ENCODE measurements at regions not wholly inside any gene's neighbourhood (a gene's known extent, or its start where the extent isn't known, plus 50 kb on each side); places are given as distances from the start of the nearest gene placed in this dataset.
A peak's percentile ranks its signal among the peaks of the same experiment; 100 is the strongest.
"Not testable (repeated sequence)": the region's sequence is repeated elsewhere in the genome, so short reads cannot be mapped to it uniquely, and the experiment has no call there.

DNA sequence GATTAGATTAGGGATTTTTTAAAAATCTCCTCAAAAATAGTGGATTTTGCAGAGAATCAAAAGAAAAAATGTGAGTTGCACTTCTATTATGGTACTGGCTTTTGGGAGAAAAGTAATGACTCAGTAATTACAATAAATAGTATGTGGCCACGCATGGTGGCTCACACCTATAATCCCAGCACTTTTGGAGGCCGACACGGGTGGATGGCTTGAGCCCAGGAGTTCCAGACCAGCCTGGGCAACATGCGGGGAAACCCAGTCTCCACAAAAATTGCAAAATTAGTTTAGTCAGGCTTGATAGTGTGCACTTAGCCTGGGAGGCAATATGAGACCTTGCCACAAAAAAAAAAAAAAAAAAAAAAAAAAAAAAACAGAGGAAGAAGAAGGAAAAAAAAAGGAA lies 1098.2 kb downstream of the ZPLD1 start:
- no peak for DNase-seq
- TF ChIP-seq, protein P1, sequence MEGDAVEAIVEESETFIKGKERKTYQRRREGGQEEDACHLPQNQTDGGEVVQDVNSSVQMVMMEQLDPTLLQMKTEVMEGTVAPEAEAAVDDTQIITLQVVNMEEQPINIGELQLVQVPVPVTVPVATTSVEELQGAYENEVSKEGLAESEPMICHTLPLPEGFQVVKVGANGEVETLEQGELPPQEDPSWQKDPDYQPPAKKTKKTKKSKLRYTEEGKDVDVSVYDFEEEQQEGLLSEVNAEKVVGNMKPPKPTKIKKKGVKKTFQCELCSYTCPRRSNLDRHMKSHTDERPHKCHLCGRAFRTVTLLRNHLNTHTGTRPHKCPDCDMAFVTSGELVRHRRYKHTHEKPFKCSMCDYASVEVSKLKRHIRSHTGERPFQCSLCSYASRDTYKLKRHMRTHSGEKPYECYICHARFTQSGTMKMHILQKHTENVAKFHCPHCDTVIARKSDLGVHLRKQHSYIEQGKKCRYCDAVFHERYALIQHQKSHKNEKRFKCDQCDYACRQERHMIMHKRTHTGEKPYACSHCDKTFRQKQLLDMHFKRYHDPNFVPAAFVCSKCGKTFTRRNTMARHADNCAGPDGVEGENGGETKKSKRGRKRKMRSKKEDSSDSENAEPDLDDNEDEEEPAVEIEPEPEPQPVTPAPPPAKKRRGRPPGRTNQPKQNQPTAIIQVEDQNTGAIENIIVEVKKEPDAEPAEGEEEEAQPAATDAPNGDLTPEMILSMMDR (IDR thresholded peaks at IDR 0.05) = no peak
- Mint-ChIP-seq H3K4me3 (no peak overlapping the region), H3K36me3 (ENCODE audit: low read depth) (no peaks in the 10 kb centered on the region), H3K9me3 (no peaks in the 10 kb centered on the region), H3K27ac (no peak overlapping the region), H3K27me3 (ENCODE audit: low read depth, poor library complexity) (no peaks in the 10 kb centered on the region), H3K4me1 (no peaks in the 10 kb centered on the region)

DNA sequence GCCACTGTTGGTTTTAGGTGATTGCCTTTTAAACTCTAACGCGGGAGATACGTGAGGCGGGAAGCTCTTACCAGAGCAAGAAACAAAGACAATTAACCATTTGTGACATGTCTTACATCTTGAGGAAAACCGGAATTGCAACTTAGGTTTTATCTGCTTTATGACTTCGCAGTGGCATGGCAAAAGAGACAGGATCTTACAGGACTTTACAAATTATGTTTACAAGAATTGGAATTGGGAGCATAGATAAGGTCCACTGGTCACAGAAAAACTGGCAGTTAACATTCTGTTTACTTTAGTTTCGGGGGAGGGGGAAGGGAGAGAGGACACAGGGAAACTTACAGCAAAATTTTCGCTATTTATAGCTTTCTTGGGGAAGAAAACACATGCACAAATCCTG lies 1119.6 kb downstream of the ZPLD1 start:
- Mint-ChIP-seq H3K4me1 (peaks cover 13% of the 10 kb centered on the region), H3K27ac (peak overlapping the region; percentile 24), H3K36me3 (ENCODE audit: low read depth) (no peaks in the 10 kb centered on the region), H3K4me3 (peak overlapping the region; percentile 62), H3K9me3 (peaks cover 3% of the 10 kb centered on the region), H3K27me3 (ENCODE audit: low read depth, poor library complexity) (no peaks in the 10 kb centered on the region)
- DNase-seq = no peak
- TF ChIP-seq, protein P1 (IDR thresholded peaks at IDR 0.05) = no peak

DNA sequence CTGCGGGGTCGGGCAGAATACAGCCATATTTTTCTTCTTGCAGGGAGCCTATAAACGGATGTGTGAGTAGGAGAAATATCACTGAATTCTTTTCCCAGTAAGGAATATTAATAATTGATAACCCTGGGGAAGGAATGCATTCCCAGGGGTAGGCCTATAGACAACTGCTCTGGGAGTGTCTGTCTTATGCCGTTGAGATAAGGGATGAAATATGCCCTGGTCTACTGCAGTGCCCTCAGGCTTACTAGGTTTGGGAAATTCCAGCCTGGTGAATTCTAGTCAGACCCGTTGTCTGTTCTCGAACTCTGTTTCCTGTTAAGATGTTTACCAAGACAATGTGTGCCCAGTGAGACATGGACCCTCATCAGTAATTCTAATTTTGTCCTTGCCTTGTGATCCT lies 1129.3 kb downstream of the ZPLD1 start:
- not testable (repeated sequence) for H3K4me3 Mint-ChIP-seq; DNase-seq; H3K27ac Mint-ChIP-seq; H3K4me1 Mint-ChIP-seq; H3K27me3 Mint-ChIP-seq (ENCODE audit: low read depth, poor library complexity); H3K36me3 Mint-ChIP-seq (ENCODE audit: low read depth)
- peaks cover 20% of the 10 kb centered on the region for H3K9me3 Mint-ChIP-seq

DNA sequence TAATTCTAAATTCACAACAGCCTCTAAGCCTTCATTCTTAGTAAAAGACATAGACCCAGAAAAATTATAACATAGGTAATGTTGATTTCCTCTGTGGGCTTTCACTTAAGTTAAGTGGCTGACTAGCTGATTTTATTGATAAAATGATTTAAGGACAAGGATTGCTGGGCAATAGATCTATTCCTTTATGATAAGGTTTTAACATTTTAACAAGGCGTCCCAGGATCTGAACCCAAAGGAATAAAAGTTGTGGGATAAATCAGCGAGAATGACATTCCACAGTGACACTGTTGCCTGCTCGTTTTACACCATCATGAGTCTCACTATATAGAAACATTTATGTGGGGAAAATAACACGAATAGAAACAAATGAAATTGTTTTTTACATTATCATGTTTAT lies 1151.0 kb downstream of the ZPLD1 start:
- TF ChIP-seq, protein P1 (IDR thresholded peaks at IDR 0.05) = no peak
- no peaks in the 10 kb centered on the region for H3K4me1 Mint-ChIP-seq
- H3K36me3 Mint-ChIP-seq (ENCODE audit: low read depth) = no peaks in the 10 kb centered on the region
- no peak overlapping the region for H3K4me3 Mint-ChIP-seq
- no peak for DNase-seq
- H3K9me3 Mint-ChIP-seq = no peaks in the 10 kb centered on the region
- no peaks in the 10 kb centered on the region for H3K27me3 Mint-ChIP-seq (ENCODE audit: low read depth, poor library complexity)
- no peak overlapping the region for H3K27ac Mint-ChIP-seq

DNA sequence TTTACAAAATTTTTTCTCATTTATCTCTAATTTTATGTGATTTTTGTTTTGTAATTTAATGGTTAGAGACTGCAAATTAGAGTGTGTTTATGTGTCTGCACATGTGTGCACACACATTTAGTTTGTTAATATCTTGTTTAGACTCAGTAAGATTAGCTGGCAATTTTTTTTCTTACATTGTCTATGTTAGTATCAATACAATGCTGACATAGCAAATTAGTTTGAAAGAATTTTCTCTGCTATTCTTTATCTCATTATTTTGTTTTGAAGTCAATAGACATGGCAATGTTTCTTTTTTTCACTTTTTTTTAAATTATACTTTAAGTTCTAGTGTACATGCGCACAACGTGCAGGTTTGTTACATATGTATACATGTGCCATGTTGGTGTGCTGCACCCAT lies 1155.0 kb downstream of the ZPLD1 start:
- Mint-ChIP-seq H3K4me1 (no peaks in the 10 kb centered on the region), H3K4me3 (no peak overlapping the region), H3K36me3 (ENCODE audit: low read depth) (no peaks in the 10 kb centered on the region), H3K9me3 (no peaks in the 10 kb centered on the region), H3K27me3 (ENCODE audit: low read depth, poor library complexity) (no peaks in the 10 kb centered on the region), H3K27ac (no peak overlapping the region)
- no peak for DNase-seq
- TF ChIP-seq, protein P1 (IDR thresholded peaks at IDR 0.05) = no peak

DNA sequence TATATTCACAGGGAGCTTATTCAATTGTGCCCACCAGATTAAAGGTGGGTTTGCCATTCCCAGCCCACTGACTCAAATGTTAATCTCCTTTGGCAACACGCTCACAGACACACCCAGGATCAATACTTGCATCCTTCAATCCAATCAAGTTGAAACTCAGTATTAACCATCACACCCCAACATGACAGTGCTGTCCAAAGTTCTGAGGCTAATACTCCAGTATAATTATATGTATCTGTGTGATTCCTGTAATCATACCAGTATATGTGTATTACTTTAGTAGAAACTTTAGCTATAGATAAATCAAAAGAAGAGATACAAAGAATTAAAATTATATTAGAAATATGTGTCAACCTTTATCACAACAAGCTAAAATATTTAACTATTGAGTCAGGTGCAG lies 1166.0 kb downstream of the ZPLD1 start:
- Mint-ChIP-seq H3K27me3 (ENCODE audit: low read depth, poor library complexity) (no peaks in the 10 kb centered on the region), H3K9me3 (no peaks in the 10 kb centered on the region), H3K27ac (no peak overlapping the region), H3K36me3 (ENCODE audit: low read depth) (no peaks in the 10 kb centered on the region), H3K4me3 (no peak overlapping the region), H3K4me1 (no peaks in the 10 kb centered on the region)
- DNase-seq = no peak
- TF ChIP-seq, protein P1 (IDR thresholded peaks at IDR 0.05) = no peak
